ENCODE measurements at regions not wholly inside any gene's neighbourhood (a gene's known extent, or its start where the extent isn't known, plus 50 kb on each side); places are given as distances from the start of the nearest gene placed in this dataset.

DNA sequence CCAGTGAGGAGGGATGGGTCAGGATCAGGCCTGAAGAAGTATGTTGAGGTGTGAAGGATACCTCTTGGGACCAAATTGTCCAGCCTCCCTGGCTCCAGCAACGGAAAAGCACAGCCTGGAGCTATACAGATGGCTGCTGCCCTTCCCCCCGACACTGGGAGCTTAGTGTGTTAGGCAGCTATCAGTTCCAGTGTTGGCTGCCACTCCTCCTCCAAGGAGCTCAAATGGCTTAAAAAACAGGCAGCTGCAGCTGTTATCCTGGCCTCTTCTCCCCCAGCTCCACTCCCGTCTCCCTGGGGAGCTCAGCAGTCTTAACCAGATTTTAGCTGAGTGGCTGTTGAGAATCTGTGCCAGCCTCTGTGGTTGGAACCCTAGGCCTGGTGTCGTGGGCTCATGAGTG is 225.0 kb downstream of the JRKL start:
- no peak for DNase-seq

DNA sequence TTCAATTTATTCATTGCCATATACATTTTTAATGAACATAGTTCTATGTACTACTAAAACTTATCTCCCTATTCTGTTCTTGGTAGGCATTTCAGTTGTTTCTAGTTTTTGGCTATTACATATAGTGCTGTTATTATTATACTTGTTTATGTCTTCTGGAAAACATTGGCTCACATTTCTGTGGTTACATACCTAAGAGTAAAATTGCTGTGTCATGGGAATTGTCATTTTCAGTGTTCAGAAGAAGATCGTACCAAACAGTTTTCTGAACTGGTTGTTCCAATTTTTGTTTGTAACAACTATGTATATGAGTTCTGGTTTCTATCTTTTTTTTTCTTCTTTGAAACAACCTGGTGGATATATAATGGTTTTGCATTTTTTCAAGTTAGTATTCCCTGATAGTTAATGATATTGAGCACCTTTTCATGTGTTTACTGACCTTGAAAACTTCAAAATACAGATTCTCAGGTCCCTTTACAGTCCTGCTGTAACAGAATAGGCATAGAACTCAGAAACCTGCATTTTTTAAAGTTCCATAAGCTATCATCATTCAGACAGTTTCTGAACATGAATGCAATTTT is 230.7 kb downstream of the JRKL start:
- no peak for DNase-seq

DNA sequence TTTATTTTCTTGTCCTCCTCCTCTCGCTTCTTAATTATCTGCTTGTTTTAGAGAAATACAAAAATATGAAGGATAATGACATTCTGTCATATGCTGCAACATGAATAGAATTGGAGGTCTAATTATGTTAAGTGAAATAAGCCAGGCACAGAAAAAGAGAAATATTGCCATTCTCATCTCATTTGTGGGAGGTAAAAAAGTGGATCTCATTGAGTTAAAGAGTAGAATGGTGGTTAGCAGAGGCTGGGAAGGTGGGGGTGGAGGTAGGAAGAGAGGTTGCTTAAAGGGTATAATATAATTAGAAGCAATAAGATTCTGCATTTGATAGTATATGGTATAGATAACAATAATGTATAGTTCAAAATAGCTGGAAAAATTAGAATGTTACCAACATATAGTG is 231.3 kb downstream of the JRKL start:
- no peak for DNase-seq

DNA sequence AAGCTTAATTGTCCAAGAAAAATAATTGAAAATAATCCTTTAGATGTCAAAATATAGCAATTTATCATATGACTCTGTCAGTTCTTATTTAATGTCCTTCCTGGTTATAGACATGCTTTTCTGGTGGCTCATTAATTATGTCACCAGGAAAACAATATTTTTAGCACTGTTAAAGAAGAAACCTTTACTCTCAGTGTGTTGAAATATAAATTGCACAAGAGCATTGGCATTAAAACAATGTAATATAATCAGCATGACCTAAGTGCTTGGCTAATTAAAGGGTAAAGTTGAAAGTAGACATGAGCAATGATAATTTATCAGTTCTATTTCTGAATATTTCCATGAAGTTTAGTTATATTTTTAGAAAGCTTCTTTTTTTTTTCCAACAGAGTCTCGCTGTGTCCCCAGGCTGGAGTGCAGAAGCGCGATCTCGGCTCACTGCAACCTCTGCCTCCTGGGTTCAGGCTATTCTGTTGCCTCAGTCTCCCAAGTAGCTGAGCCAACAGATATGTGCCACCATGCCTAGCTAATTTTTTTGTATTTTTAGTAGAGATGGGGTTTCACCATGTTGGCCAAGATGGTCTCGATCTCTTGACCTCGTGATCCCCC is 232.3 kb downstream of the JRKL start:
- no peak for DNase-seq

DNA sequence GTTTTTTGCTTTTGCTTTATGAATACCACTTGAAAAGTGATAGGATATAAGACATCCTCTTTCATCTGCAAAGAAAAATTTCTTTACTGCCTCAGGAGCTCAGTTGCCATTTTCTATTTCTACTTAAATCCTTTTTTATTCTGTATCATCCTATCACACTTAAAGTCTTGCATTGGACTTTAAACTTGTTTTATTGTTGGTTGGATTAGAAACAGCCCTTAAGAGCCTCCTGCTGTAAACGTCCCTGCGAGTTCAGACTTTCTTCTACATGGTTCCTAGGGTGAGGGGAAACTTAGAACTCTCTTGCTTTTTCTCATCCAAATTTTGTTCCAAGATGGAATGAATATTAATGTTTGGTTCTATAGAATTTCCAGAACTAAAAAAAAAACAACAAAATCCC is 234.3 kb downstream of the JRKL start:
- DNase-seq: no peak

DNA sequence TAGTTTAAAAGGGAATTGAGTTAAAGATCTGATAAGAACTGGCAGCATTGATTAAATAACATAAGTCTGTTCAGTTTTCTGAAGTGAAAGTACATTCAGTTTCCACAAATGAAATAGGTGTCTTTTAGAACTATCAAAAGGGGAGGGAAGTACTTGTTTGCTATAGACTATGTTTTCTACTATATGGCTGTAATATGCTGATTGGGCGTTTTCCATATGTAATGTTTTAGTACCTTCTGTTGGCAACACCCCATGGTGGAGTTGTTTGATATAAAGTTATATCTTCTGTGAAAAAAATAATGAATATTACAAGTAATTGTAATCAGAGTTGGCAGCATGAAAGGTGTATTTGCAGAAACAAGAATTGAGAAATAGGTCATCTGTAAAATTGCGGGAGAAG is 237.6 kb downstream of the JRKL start:
- DNase-seq: no peak

DNA sequence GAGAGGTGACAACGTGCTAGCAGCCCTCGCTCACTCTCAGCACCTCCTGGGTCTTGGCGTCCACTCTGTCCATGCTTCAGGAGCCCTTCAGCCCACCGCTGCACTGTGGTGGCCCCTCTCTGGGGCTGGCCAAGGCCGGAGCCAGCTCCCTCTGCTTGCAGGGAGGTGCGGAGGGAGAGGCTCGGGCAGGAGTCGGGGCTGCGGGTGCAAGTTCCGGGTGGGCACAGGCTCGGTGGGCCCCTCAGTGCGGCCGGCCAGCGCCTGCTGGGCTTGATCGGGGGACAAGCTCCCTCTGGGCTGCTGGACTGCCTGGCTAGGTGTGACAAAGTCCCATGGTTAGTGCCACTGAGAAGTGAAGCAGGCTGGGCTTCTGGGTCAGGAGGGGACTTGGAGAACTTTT is 245.8 kb downstream of the JRKL start:
- no peak for DNase-seq

DNA sequence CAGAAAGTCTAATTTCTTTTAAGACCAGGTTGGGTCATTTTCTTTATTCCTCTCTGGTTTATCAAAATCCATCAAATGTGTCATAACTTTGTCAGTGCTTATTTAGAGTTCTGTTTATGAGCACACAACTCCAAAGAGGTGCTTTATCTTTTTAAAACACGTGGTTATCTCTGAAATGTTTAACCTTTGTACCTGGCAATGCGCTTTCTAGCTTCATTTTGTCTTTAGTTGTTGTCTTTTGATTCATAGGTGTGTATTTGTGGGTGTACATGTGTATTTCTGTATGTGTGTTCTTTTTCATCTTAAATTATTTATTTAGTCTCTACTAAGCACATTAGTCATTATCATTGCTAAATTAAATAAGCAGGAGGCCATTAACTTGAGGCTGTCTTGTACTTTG is 251.4 kb downstream of the JRKL start:
- no peak for DNase-seq

DNA sequence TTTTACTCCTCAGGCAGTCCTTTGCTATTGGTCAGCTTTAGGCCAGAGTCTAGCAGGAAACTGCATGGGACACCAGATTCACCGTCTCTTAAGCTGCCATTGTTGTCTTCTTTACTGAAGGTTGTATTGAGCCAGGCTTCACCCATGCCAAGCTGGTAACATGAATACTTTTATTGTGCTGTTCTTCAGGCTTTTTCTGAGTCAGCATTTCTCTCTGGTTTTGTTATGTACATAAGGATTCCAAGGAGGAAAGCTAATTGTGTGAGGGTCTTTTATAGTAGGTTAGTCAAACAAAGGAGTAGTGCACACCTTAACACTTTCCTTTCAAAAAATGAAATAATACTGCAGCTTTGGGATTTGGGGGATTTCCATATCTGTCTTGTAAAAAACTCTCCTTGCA is 252.8 kb downstream of the JRKL start:
- DNase-seq: no peak

DNA sequence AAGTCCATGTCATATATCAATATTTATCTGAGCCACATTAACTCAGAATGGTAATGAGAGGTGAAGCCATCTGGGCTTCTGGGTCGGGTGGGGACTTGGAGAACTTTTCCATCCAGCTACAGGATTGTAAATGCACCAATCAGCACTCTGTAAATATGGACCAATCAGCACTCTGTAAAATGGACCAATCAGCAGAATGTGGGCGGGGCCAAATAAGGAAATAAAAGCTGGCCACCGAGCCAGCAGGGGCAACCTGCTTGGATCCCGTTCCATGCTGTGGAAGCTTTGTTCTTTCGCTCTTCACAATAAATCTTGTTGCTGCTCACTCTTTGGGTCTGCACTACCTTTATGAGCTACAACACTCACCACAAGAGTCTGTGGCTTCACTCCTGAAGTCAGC is 253.4 kb downstream of the JRKL start:
- DNase-seq: no peak

DNA sequence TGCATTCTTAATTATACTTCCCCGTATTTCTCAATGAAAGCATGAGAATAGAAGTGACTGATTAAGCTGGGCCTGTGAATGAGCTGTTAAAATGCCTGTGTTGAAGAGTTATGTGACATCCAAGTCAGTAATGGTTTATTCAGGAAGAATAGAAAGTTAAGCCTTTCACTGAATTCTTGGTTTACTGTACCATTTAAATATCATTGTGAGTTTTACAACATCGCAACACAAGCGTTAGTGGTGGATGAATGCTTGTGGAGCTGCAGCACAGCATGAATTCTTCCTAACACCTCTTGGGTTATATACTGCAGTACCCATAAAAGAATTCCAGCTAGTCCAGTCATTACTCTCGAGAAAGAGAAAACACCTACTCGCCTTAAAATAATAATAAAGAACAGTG is 257.8 kb downstream of the JRKL start:
- DNase-seq: no peak

DNA sequence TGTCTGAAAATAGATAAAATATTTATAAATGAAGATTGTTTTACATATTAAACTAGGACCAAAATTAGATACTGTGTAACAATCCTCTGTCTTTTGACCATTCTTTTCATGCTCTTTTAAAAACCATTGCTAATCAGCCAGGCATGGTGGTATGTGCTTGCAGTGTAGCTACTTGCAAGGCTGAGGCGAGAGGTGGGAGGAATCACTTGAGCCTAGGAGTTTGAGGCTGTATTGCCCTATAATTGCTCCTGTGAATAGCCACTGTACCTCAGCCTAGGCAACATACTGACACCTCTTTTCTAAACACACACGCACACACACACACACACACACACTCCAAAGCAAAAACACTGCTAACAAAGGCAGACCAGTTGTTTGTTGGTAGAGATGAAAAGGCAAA is 259.2 kb downstream of the JRKL start:
- no peak for DNase-seq

DNA sequence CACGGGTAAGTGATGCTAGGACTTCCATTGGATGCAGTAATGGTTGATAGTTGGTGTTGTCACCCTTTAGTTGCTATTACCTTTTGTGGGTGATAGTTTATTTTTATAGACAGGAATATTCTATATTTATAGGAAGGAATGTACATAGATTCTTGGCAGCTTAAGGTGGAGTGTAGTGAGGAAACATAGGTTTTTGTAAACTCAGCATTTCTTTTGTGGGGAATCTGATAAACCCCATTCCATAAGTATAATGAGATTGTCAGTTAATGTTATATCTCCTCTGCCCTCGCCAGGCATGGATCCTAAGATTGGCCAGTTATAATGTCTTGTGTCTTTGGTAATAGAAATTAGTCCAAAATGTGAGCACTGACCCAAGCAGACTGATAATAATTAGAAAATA is 262.7 kb downstream of the JRKL start:
- DNase-seq: no peak

DNA sequence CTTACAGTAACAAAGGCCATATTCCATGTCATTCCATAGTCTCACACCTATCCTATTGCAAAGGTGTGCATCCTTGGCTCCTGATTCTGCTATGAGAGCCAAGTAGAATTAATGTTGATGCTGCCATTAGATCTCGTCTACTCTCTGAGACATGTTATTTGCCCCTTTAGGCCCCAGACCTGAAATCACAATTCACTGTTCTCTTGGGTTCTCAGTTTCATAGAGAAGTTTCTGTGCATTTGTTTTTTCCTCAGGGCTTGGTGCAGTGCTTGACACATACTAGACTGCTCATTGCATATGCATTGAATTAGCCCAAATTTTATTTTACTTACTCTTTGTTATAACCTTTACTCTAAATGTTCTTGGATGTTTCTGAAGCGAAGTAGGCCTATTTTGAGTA is 265.7 kb downstream of the JRKL start:
- DNase-seq: no peak

DNA sequence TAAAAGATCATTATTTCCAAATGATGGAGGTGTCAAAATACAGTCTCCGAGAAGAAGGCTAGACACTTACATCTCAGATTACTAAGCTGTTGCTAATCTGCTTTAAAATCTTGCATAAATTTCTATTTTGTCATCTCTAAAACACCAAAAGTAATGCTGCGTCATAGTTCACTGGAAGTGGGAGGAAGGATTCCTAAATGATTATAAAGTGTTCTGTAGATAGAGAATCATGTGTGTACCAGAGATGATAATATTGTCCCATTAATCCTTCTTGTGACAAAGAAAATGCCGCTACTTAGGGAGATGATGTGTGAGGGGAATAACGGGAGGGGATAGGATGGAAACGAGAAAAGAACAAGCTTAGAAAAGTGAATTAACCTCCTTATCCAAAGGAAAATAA is 268.6 kb downstream of the JRKL start:
- DNase-seq: no peak

DNA sequence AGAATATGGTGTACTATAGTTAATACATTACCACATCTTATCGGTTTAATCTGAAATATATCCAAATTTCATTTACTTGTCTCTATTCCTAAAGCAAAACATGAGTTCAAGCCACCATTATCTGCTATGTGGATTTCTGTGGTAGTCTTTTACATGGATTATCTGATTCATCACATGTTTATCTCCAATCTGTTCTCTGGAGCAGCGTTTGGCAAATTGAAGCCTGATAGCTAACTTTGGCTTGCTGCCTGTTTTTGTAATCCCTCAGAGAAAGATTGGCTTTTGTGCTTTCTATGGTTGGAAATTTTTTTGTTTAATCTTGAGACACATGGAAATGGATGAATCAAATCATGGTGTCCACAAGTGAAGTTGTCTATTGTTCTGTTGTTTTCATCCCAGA is 274.3 kb downstream of the JRKL start:
- DNase-seq: no peak

DNA sequence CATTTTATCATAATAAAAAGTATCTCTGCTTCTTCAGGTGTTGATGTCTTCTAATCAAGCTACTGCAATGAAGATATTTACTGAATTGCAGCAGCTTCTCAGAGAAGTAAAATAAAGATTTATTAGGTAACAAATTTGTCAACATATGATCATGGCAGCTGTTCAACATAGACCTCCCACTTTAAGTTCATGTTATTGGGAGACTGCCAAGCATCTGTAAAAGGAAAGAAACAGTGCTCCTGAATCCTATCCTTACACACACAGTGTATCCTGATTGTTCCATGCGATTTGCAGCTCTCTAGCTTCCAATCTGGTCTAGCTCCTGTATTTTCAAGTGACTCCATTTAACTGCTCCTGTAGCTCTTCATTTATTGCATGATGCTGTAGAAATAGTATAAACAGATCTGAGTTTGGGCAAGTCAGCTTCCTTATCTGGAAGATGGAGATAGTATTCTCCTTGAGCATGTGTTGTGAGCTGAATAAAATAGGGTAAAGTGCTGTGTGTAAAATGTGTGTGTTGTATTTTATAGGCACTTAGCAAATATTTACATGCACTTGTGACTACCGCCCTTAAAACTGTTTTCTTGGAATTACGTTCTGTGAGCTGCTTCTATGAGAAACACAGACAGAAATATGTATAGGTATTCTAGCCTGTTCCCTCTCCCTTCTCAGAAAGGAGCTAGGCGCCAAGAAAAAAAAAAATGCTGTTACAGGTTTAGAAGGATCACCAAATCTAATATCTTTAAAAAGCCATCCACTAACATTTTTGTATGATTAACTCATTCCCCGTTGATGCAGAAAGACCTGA is 290.6 kb downstream of the JRKL start:
- no peak for DNase-seq

DNA sequence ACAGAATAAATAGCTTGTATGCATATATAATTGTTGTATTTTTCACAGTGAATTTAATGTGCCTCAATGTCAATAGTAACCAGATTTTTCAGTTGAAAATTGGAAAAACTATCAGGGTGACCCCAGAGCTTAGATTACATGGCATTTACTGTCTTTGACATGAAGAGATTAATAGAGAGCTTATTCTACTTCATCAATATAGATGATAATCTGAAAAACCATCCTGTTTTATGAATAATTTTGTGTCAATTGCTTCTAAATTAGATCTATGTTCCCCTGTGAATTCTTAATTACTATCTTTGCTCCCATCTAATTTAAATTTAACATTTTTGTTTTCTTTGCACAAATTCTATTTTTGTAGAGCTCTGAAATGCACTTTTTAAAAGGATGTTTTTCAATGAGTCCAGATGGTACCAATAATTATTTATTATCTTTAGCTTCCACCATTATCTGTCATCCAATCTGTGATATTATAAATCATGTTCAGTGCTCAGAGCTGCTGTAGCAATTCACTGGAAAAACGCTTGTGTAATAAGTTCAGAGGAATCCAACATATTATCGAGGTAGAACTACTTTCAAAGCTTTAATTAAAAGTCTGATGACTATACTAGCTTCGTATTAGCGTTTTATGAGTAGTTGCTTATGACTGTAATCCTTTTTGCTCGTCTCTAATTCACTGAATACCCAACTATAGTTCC is 291.4 kb downstream of the JRKL start:
- DNase-seq: no peak

DNA sequence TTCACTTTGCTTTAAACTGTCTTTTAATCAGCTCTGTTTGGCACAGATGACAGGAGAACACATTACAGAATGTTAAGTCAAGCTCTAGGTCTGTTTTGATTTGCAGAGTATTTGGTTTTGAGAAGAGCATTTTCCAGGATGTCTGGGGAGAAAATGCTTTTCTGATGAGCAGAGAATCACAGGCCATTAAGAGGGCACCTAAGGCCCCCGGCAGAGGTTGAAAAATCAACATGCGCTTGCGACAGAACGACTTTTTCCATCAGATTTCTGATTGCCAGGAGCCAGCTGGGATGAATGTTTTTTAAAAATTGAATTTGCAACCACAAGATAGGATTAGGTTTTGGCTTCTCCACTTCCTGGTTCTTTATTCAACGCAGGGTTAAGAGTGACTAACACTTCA is 304.5 kb downstream of the JRKL start:
- DNase-seq: no peak

DNA sequence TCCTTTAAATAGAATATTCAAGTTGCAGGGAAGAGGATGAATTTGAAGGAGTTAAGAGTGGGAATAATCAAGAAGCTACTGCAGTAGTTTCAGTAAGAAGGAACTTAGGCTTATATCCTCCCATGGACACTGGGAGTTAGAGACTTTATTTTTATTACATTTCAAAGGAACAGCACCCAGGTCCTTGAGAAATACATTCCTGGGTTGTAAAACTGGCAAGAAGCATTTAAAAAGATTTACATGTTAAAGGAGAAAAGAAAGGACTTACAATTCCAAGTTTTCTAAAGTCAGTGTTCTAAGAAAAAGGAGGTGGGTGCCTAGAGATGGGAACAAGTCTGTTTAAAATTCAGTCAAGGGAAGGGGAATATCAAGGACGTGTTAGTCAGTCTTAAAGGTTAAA is 306.9 kb downstream of the JRKL start:
- DNase-seq: no peak

DNA sequence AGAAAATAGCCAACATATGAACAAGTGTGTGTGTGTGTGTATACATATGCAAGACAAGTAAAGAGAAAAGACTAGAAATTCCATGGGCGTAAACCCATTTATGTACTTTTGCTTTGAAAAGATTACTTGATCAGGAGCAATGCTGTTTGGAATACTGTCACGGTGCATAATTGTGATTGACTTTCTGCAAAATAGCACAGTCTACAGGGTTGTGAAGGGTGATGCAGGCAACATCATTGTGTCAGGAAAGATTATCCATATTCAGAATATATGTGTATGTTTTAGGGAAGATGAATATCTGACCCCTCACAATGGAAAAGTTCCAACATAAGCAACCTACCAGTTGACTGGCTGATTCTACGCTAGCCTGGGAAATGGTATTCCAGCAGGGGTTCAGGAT is 307.7 kb downstream of the JRKL start:
- DNase-seq: no peak

DNA sequence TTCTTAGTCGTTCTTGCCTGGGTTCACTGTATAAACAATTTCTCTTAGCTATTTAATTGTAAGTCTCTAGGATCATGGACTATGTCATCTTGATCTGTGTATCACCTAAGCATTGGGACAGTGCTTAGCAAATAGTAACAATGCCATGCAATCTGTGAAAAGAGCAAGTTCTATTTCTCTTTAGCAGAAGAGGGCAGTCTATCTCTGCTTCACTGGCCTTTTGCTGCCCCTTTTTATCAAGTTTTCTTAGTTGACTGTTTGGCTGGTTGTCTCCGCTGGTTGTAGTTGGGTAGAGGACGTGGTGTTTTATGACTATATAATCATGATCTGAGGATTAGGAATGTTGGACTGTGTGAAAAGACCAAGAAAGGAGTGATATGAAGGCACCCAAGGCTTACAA is 315.0 kb downstream of the JRKL start:
- DNase-seq: no peak

DNA sequence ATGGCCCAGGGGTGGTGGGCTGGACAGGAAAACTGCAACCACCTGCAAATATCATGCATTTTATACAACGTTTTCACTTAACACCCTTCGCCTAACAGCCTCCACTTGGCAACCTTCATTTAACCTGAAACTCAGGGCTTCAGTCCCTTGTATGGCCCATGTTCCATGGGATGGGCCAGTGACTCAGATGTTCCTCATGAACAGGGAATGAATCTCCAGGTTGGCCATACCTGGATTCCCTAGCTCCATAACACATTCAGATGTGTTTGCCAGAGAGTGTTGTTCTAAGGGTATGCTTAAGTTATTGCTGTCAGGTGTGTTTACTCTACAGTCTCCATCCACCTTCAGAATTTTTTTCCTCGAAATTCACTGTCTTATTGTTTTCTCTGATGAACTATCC is 316.9 kb downstream of the JRKL start:
- no peak for DNase-seq

DNA sequence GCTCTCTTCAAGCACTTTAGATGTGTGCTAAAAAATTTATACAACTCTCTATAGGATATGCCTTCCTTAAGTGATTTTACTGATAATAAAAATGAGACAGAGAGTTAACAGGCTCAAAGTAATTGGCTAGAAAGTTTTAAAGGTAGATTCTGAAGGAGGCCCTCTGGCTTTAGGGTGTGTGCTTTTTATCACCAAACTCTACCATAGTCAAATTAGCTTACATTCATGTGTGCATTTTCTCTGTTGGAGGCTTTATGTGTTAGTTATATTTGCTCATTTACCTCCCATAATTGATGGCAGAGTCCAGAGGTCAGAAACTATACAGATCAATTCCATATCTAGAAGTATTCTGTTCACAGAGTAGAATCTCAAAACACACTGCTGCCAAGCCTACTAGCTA is 317.5 kb downstream of the JRKL start:
- no peak for DNase-seq
